RCC 7860 (cell line): ENCODE measurements at regions not wholly inside any gene's neighbourhood (a gene's known extent, or its start where the extent isn't known, plus 50 kb on each side); places are given as distances from the start of the nearest gene placed in this dataset.
"Not testable (repeated sequence)": the region's sequence is repeated elsewhere in the genome, so short reads cannot be mapped to it uniquely, and the experiment has no call there.

Experiments used
- DNase-seq: peaks from one replicate; pipeline ENCODE4 v3.0.0-alpha.2; 2015; ENCODE audit warnings: low spot score
- FAIRE-seq: peaks from 2 replicates; lab custom pipeline; 2012; peaks lifted over from hg19 to GRCh38; lab: Jason Lieb, UNC

GRCh38 chr4:178010596-178010995, 568.4 kb upstream of the AGA start:
- no peak for FAIRE-seq
- DNase-seq = no peak

GRCh38 chr4:178015046-178015445, 572.8 kb upstream of the AGA start:
- DNase-seq, FAIRE-seq: not testable (repeated sequence)

- FAIRE-seq (no peak), DNase-seq (no peak)
Measured at GRCh38 chr4:178026999-178027398, 584.8 kb upstream of the AGA start.

- no peak for DNase-seq
- no peak for FAIRE-seq
Measured at GRCh38 chr4:178027796-178028195, 585.6 kb upstream of the AGA start.

- no peak for FAIRE-seq
Measured at GRCh38 chr4:178028481-178028880, 586.2 kb upstream of the AGA start.

GRCh38 chr4:178037459-178038214, 595.4 kb upstream of the AGA start:
- DNase-seq = no peak
- FAIRE-seq = no peak

More at GRCh38 chr4:178028481-178028880, 586.2 kb upstream of the AGA start:
- no peak for DNase-seq

GRCh38 chr4:178056996-178057395, 614.8 kb upstream of the AGA start:
- FAIRE-seq (no peak), DNase-seq (no peak)

- DNase-seq = no peak
- no peak for FAIRE-seq
Measured at GRCh38 chr4:178063568-178063967, 621.3 kb upstream of the AGA start.

- FAIRE-seq (no peak), DNase-seq (no peak)
Measured at GRCh38 chr4:178066338-178066941, 624.2 kb upstream of the AGA start.

GRCh38 chr4:178068136-178068535, 625.9 kb upstream of the AGA start:
- DNase-seq = no peak
- no peak for FAIRE-seq

- no peak for FAIRE-seq
- no peak for DNase-seq
Measured at GRCh38 chr4:178070163-178070562, 627.9 kb upstream of the AGA start.

- DNase-seq (no peak), FAIRE-seq (no peak)
Measured at GRCh38 chr4:178080312-178080711, 638.1 kb upstream of the AGA start.

- no peak for FAIRE-seq
- DNase-seq = no peak
Measured at GRCh38 chr4:178081176-178081575, 638.9 kb upstream of the AGA start.

GRCh38 chr4:178081896-178082295, 639.7 kb upstream of the AGA start:
- FAIRE-seq (no peak), DNase-seq (no peak)

- no peak for DNase-seq
- FAIRE-seq = no peak
Measured at GRCh38 chr4:178082906-178083305, 640.7 kb upstream of the AGA start.

- no peak for DNase-seq
- no peak for FAIRE-seq
Measured at GRCh38 chr4:178083968-178084367, 641.7 kb upstream of the AGA start.

GRCh38 chr4:178086320-178086719, 644.1 kb upstream of the AGA start:
- DNase-seq = no peak
- no peak for FAIRE-seq

- no peak for FAIRE-seq
- no peak for DNase-seq
Measured at GRCh38 chr4:178090640-178091411, 648.6 kb upstream of the AGA start.

- FAIRE-seq (no peak), DNase-seq (no peak)
Measured at GRCh38 chr4:178102139-178102538, 659.9 kb upstream of the AGA start.

GRCh38 chr4:178105242-178105641, 663.0 kb upstream of the AGA start:
- no peak for DNase-seq
- no peak for FAIRE-seq

- DNase-seq (no peak), FAIRE-seq (no peak)
Measured at GRCh38 chr4:178136736-178137345, 694.6 kb upstream of the AGA start.
